ENCODE measurements at regions not wholly inside any gene's neighbourhood (a gene's known extent, or its start where the extent isn't known, plus 50 kb on each side); places are given as distances from the start of the nearest gene placed in this dataset.

DNA sequence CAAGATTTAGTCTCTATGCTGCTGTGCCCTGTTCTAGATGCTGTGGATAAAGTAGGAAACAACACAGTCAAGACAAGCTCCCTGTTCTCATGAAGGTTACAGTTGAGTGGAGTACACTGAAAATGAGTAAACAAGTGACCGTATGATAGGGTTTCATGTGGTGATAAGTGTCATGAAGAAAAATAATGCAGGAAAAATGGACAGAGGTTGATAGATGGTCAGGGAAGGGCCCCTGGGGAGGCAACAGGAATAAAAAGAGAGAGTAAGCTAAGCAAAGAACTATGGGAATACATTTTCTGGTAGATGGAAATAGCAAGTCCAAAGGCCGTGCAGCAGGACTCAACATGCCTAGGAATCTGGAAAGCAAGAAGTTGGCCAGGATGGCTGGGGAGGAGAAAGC lies 394.0 kb downstream of the DTHD1 start:
- H3K9ac ChIP-seq (ENCODE audit: low read length), result no peak overlapping the region
- no peaks in the 10 kb centered on the region for H3K9me2 ChIP-seq (ENCODE audit: insufficient read depth, low read length)
- H3K27me3 ChIP-seq (ENCODE audit: insufficient read depth, low read depth, low read length), result no peaks in the 10 kb centered on the region
- no peak overlapping the region for H3K4me3 ChIP-seq (ENCODE audit: low read length)
- H2AFZ ChIP-seq (ENCODE audit: low read depth, low read length), result no peak overlapping the region
- H3K36me3 ChIP-seq (ENCODE audit: insufficient read depth, low read length), result no peaks in the 10 kb centered on the region
- TF ChIP-seq, protein P1, sequence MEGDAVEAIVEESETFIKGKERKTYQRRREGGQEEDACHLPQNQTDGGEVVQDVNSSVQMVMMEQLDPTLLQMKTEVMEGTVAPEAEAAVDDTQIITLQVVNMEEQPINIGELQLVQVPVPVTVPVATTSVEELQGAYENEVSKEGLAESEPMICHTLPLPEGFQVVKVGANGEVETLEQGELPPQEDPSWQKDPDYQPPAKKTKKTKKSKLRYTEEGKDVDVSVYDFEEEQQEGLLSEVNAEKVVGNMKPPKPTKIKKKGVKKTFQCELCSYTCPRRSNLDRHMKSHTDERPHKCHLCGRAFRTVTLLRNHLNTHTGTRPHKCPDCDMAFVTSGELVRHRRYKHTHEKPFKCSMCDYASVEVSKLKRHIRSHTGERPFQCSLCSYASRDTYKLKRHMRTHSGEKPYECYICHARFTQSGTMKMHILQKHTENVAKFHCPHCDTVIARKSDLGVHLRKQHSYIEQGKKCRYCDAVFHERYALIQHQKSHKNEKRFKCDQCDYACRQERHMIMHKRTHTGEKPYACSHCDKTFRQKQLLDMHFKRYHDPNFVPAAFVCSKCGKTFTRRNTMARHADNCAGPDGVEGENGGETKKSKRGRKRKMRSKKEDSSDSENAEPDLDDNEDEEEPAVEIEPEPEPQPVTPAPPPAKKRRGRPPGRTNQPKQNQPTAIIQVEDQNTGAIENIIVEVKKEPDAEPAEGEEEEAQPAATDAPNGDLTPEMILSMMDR (IDR thresholded peaks at IDR 0.05; ENCODE audit: poor library complexity, severe bottlenecking), result no peak
- TF ChIP-seq SMC3 (conservative IDR thresholded peaks at IDR 0.05; ENCODE audit: poor library complexity) (no peak), EP300 (conservative IDR thresholded peaks at IDR 0.05; ENCODE audit: poor library complexity, severe bottlenecking) (no peak), MXI1 (conservative IDR thresholded peaks at IDR 0.05; ENCODE audit: poor library complexity, severe bottlenecking) (no peak), TAF1 (IDR thresholded peaks at IDR 0.05; ENCODE audit: low read depth) (no peak), EZH2 (IDR thresholded peaks at IDR 0.05; ENCODE audit: borderline replicate concordance, insufficient read depth, low read length, poor library complexity, severe bottlenecking) (no peak), POLR2AphosphoS5 (IDR thresholded peaks at IDR 0.05) (no peak), RAD21 (conservative IDR thresholded peaks at IDR 0.05) (no peak)
- H3F3A ChIP-seq (ENCODE audit: insufficient read depth, low read length, poor library complexity, severe bottlenecking), result no peaks in the 10 kb centered on the region
- H3K4me2 ChIP-seq (ENCODE audit: low read length), result no peak overlapping the region
- H3K27ac ChIP-seq (ENCODE audit: low read length), result no peak overlapping the region
- H3K79me2 ChIP-seq (replicated peaks; ENCODE audit: insufficient read depth, low read length), result no peaks in the 10 kb centered on the region
- H4K20me1 ChIP-seq (ENCODE audit: insufficient read depth), result no peaks in the 10 kb centered on the region
- no peaks in the 10 kb centered on the region for H3K9me3 ChIP-seq (ENCODE audit: low read length)

DNA sequence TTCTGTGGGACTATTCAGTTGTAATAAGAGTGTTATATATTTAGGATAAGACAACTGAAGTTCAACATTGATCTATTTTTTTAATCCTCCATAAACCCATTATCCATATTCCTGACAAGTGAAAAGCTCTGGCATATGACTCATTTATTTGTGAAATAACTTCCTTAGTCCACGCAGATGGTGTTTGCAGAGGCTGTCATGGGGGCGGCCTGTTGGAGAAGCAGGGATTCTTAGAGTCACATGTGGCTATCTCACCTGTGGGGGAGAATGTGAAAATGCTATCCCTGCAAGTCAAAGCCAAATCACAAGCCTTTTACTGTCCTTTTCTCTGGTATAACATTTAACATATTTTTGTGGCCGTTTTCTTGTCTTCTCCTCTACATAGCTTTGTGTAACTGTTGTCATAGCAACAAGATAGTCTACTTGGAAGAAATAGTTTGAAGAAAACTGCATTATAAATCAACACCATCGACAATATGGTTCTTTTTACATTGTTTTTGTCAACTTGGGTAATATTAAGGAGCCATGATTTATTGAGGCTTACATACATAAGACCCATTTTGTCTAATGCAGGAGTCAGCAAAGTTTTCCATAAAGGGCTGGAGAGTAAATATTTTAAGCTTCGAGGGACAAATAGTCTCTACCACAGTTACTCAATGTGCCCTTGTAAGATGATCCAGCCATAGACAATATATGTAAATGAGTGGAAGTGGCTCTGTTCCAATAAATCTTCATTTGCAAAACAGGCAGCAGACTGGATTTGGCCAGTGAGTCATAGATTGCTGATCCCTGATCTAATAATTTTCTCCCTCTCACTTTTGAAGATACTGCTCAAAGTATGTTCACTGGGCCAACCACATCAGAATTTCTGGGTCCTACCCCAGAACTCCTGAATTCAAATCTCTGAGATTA lies 395.0 kb downstream of the DTHD1 start:
- no peak overlapping the region for H2AFZ ChIP-seq (ENCODE audit: low read depth, low read length)
- H3K36me3 ChIP-seq (ENCODE audit: insufficient read depth, low read length), result no peaks in the 10 kb centered on the region
- no peaks in the 10 kb centered on the region for H3K27me3 ChIP-seq (ENCODE audit: insufficient read depth, low read depth, low read length)
- no peaks in the 10 kb centered on the region for H4K20me1 ChIP-seq (ENCODE audit: insufficient read depth)
- no peak overlapping the region for H3K4me2 ChIP-seq (ENCODE audit: low read length)
- H3K9me2 ChIP-seq (ENCODE audit: insufficient read depth, low read length), result no peaks in the 10 kb centered on the region
- H3K4me3 ChIP-seq (ENCODE audit: low read length), result no peak overlapping the region
- no peak overlapping the region for H3K27ac ChIP-seq (ENCODE audit: low read length)
- H3F3A ChIP-seq (ENCODE audit: insufficient read depth, low read length, poor library complexity, severe bottlenecking), result no peaks in the 10 kb centered on the region
- H3K9me3 ChIP-seq (ENCODE audit: low read length), result no peaks in the 10 kb centered on the region
- no peaks in the 10 kb centered on the region for H3K79me2 ChIP-seq (replicated peaks; ENCODE audit: insufficient read depth, low read length)
- TF ChIP-seq, protein P2, sequence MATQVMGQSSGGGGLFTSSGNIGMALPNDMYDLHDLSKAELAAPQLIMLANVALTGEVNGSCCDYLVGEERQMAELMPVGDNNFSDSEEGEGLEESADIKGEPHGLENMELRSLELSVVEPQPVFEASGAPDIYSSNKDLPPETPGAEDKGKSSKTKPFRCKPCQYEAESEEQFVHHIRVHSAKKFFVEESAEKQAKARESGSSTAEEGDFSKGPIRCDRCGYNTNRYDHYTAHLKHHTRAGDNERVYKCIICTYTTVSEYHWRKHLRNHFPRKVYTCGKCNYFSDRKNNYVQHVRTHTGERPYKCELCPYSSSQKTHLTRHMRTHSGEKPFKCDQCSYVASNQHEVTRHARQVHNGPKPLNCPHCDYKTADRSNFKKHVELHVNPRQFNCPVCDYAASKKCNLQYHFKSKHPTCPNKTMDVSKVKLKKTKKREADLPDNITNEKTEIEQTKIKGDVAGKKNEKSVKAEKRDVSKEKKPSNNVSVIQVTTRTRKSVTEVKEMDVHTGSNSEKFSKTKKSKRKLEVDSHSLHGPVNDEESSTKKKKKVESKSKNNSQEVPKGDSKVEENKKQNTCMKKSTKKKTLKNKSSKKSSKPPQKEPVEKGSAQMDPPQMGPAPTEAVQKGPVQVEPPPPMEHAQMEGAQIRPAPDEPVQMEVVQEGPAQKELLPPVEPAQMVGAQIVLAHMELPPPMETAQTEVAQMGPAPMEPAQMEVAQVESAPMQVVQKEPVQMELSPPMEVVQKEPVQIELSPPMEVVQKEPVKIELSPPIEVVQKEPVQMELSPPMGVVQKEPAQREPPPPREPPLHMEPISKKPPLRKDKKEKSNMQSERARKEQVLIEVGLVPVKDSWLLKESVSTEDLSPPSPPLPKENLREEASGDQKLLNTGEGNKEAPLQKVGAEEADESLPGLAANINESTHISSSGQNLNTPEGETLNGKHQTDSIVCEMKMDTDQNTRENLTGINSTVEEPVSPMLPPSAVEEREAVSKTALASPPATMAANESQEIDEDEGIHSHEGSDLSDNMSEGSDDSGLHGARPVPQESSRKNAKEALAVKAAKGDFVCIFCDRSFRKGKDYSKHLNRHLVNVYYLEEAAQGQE (IDR thresholded peaks at IDR 0.05; ENCODE audit: borderline replicate concordance), result no peak
- TF ChIP-seq POLR2AphosphoS5 (IDR thresholded peaks at IDR 0.05) (no peak), RAD21 (conservative IDR thresholded peaks at IDR 0.05) (no peak), EZH2 (IDR thresholded peaks at IDR 0.05; ENCODE audit: borderline replicate concordance, insufficient read depth, low read length, poor library complexity, severe bottlenecking) (no peak), EP300 (conservative IDR thresholded peaks at IDR 0.05; ENCODE audit: poor library complexity, severe bottlenecking) (no peak)
- TF ChIP-seq, protein P1 (IDR thresholded peaks at IDR 0.05; ENCODE audit: poor library complexity, severe bottlenecking), result no peak
- no peak overlapping the region for H3K9ac ChIP-seq (ENCODE audit: low read length)

Measured in neural cell (in vitro differentiated cells).